Germinal center (tissue), 1 donor: ENCODE measurements at regions not wholly inside any gene's neighbourhood (a gene's known extent, or its start where the extent isn't known, plus 50 kb on each side); places are given as distances from the start of the nearest gene placed in this dataset.
"Not testable (repeated sequence)": the region's sequence is repeated elsewhere in the genome, so short reads cannot be mapped to it uniquely, and the experiment has no call there.

ENCODE experiments used
- DNase-seq: peaks from one replicate; pipeline ENCODE4 v3.0.0; 2012; ENCODE audit warnings: mixed read lengths, low spot score

DNA sequence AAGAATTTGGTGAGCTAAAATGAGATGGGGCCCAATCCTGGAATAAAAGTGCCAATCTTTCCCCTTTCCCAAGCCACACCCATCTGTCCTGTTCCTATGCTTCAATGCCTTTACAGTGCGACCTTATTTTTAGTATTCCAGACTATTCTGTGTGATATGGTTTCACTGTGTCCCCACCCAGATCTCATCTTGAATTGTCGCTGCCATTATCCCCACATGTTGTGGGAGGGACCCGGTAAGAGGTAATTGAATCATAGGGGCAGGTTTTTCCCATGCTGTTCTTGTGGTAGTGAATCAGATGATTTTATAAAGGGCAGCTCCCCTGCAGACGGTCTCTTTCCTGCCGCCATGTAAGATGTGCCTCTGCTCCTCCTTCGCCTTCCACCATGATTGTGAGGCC lies 129.3 kb upstream of the KIF26B start:
- DNase-seq = no peak

DNA sequence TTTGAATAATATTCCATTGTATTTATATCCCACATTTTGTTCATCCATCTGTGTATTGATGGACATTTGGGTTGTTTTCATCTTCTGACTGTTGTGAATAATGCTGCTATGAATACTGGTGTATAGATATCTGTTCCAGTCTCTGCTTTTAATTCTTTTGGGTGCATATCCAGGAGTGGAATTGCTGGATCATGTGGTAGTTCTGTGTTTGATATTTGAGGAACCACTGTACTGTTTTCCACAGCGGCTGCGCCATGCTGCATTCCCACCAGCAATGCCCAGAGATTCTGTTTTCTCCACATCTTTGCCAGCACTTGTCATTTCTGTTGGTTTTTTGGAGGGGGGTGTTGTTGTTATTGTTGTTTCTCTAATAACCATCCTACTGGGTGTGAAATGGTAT lies 131.6 kb upstream of the KIF26B start:
- DNase-seq = no peak

GRCh38 chr1:245019910-245020486 lies 134.8 kb upstream of the KIF26B start:
- no peak for DNase-seq

GRCh38 chr1:245016700-245017099 lies 138.1 kb upstream of the KIF26B start:
- no peak for DNase-seq

DNA sequence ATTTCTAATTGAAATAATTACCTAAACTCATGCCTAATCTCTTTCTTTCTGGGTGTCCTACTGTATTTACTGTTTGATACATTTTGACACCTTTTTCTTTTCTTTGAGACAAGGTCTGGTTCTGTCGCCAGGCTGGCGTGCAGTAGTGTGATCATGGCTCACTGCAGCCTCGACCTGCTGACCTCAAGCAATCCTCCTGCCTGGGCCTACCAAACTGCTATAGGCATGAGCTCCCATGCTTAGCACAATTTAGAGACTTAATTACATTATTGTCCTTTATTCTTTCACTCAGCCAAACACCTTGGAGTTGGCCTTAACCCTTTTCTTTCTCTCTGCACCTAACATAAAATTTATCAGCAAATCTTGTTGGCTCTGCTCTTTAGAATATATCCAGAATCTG lies 139.8 kb upstream of the KIF26B start:
- no peak for DNase-seq

DNA sequence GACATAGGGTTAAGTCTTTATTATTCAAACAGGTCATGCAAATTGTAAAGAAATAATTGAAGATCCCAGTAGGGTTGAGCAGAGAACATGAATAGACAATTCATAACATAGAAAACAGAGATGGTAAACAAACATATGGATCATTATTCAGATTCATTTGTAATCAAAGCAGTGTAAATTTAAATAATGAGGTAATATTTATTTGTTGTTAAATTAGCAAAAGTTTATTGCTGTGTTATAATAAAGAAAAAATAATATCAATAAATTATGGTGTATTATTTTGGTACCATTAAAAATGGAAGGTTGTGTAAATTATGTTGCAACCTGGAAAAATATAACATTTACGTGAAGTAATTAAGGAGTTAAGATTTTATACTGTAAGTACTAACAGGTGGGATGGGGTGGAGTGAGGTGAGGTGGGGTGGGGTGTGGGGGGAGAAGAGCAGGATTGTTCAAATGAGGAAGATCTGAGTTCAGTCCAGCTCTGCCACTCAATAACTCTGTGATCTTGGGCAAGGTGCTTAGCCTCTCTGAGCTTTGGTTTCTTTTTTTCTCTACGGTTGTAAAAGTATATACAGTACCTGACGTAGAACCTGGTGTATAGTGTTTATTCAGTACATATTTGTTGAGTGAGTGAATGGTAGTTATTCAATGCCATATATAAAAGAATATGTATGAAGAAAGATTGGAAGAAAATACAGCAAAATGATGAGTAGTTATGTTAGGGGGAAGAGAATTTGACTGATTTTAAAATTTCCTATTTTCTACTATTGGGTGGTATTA lies 140.3 kb upstream of the KIF26B start:
- DNase-seq = no peak

GRCh38 chr1:245010018-245010614 lies 144.7 kb upstream of the KIF26B start:
- no peak for DNase-seq

DNA sequence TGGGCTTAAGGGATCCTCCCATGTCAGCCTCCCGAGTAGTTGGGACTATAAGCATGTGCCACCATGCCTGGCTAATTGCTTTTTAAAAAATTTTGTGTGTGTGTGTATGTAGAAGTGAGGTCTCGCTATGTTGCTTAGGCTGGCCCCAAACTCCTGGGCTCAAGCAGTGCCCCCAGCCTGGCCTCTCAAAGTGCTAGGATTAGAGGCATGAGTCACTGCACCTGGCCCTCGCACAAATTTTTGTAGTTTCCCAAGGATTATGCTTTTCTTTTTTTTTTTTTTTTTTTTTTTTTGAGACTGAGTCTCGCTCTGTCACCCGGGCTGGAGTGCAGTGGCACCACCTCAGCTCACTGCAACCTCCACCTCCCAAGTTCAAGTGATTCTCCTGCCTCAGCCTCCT lies 144.4 kb upstream of the HNRNPU start:
- DNase-seq = no peak

GRCh38 chr1:245007852-245008251 lies 143.5 kb upstream of the HNRNPU start:
- no peak for DNase-seq

GRCh38 chr1:245003246-245003645 lies 138.9 kb upstream of the HNRNPU start:
- DNase-seq = no peak

GRCh38 chr1:245001252-245001651 lies 136.9 kb upstream of the HNRNPU start:
- DNase-seq = no peak

GRCh38 chr1:245000872-245001188 lies 136.5 kb upstream of the HNRNPU start:
- no peak for DNase-seq

- DNase-seq = not testable (repeated sequence)
These were observed 135.3 kb upstream of the HNRNPU start for GRCh38 chr1:244999644-245000043.

DNA sequence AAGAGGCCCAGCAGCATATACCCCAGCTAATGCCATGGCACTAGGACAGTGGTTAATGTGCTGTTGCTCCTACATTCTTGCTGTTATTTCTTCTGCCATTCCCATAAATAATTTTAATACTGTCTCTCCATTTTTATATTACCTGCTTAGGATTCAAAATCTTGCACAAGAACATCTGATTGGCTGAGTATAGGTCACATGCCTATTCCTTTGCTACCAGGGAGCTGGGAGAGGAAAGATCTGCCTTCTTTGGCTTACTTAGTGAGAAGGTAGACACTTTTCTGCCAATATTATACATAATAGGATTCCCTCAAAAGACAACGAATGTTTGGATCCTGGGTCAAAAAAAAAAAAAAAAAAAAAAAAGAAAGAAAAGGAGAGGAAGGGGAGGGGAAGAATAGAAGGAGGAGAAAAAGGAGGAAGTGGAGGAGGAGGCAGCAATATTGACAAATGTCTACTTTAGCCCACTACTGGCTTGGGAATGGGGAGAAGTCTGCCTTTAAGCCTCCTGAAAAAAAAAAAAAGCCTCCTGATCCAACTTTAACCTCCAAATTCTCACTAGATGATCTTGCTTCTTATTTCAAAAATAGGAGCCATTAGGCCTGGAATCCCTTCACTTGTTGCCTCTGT lies 134.5 kb upstream of the HNRNPU start:
- DNase-seq = no peak

- no peak for DNase-seq
These were observed 131.5 kb upstream of the HNRNPU start for GRCh38 chr1:244995602-244996400.

DNA sequence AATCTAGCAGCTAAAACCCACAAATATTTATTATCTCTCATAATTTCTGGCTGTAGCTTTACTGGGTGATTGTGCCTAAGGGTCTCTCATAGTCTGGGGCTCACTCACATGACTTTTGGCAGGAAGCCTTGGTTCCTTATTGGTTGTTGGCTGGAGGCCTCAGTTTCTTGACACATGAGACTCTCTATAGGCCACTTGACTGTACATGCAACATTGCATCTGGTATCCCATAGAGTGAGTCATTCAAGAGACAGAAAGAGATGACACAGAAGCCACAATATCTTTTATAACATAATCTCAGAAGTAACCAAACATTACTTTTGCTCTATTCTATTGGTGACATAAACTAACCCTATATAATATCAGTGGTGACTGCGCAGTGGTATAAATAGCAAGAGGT lies 128.5 kb upstream of the HNRNPU start:
- DNase-seq = no peak

- DNase-seq = no peak
These were observed 125.5 kb upstream of the HNRNPU start for GRCh38 chr1:244989813-244990212.

DNA sequence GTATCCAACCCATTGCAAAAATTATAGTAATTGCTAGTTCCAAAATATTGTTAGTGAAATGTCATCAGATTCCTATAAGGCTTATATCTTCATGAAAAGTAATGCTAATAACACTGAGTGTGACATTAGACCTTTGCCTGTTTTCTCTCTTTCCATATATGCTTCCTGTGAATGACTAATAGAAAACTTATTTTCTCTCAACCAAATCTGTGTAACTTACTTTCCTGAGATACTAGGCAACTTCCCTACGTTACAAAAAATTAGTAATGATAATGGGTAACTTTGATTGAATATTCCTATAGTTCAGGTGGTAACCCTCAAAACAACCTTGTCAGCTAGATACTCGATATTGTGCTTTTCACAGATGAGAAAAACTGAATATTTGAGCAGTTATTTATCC lies 124.2 kb upstream of the HNRNPU start:
- DNase-seq = no peak

GRCh38 chr1:244980605-244981004 lies 116.3 kb upstream of the HNRNPU start:
- no peak for DNase-seq

- DNase-seq = no peak
These were observed 110.2 kb upstream of the HNRNPU start for GRCh38 chr1:244974550-244974949.

DNA sequence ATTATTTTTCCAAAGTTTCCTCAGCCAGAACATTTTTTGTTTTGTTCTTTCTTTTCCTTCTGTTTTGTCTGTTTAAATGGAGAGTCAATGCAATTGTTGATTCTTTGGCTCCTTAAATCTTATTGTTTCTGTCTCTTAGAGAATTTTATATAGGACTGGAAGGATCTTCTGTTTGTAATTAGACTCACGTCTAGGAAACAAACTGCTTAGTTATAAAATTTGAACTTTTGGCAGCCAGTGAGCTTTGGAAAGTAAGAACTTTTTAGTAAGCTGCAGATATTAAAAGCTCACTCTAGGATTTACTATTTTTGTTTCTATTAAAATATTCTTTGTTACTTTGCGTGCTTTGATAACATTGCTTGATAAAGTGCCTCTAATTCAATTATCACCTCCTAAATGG lies 109.8 kb upstream of the HNRNPU start:
- no peak for DNase-seq

DNA sequence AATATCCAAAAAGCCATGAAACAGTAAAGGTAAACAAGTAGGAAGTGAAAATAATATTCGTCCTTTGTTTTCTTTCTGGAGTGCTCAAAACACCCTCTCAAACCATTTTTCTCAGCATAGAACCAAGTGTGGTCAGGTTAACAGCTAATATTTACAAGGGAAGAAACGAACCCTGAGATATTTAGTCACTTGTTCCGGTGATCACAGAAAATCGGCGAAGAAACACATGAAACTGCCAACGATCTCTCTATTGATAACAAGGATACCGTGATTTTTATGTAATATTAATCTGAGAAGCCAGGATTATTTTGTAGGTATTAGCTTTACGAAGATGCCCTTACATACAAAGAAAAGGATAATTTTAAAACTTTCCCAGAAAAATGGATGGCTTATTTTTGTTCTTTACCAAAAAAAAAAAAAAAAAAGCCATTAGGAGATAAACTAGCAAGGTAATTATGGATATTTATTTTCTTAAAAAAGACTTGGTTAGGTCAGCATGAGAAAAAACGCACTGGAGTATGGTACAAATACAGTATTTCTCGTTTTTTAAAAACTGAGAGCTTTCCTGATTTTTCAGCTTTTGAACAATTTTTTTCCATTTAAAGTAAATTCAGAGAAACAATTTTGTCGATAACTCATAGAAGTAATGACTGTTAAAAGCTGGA lies 107.3 kb upstream of the HNRNPU start:
- DNase-seq = peak; percentile 10
